Fibroblast of mammary gland (primary cell): ENCODE measurements at regions not wholly inside any gene's neighbourhood (a gene's known extent, or its start where the extent isn't known, plus 50 kb on each side); places are given as distances from the start of the nearest gene placed in this dataset.
"Not testable (repeated sequence)": the region's sequence is repeated elsewhere in the genome, so short reads cannot be mapped to it uniquely, and the experiment has no call there.

Source experiments
- DNase-seq: peaks from one replicate; pipeline ENCODE4 v3.0.0-alpha.2; 2010; ENCODE audit warnings: low read depth
- H3K4me3 ChIP-seq: 2 replicates; pipeline ENCODE4 v1.5.1; 2011; ENCODE audit warnings: low read depth, mild to moderate bottlenecking, low read length, moderate library complexity; ENCODE audit not compliant: control insufficient read depth
- CTCF ChIP-seq: conservative IDR thresholded peaks from 2 replicates; pipeline ENCODE4 v1.5.1; 2011; ENCODE audit warnings: low read depth, low read length, inconsistent platforms; ENCODE audit not compliant: control insufficient read depth, insufficient read depth

GRCh38 chr12:29024117-29024516 lies 125.0 kb upstream of the FAR2 start:
- DNase-seq, result peak; percentile 21
- no peak overlapping the region for H3K4me3 ChIP-seq
- peak; percentile 34 for TF ChIP-seq CTCF

GRCh38 chr12:29025937-29026336 lies 123.1 kb upstream of the FAR2 start:
- DNase-seq, result no peak
- no peak for TF ChIP-seq CTCF
- H3K4me3 ChIP-seq, result no peak overlapping the region

- H3K4me3 ChIP-seq, result no peak overlapping the region
- no peak for DNase-seq
- TF ChIP-seq CTCF, result no peak
Observed at GRCh38 chr12:29026419-29026818, 122.7 kb upstream of the FAR2 start.

- not testable (repeated sequence) for H3K4me3 ChIP-seq, DNase-seq
Observed at GRCh38 chr12:29029484-29029883, 119.6 kb upstream of the FAR2 start.

- peak; percentile 24 for DNase-seq
- H3K4me3 ChIP-seq, result no peak overlapping the region
- TF ChIP-seq CTCF, result no peak
Observed at GRCh38 chr12:29030006-29030405, 119.1 kb upstream of the FAR2 start.

GRCh38 chr12:29032446-29032845 lies 116.6 kb upstream of the FAR2 start:
- peak; percentile 91 for DNase-seq
- no peak overlapping the region for H3K4me3 ChIP-seq
- TF ChIP-seq CTCF, result no peak

- DNase-seq, result no peak
- no peak overlapping the region for H3K4me3 ChIP-seq
- TF ChIP-seq CTCF, result no peak
Observed at GRCh38 chr12:29033519-29033918, 115.6 kb upstream of the FAR2 start.
